Activated CD4-positive, alpha-beta T cell treated with anti-CD3 and anti-CD28 coated beads, Interleukin-2, amount 50 U/mL, for 1 hour (primary cell): ENCODE measurements at regions not wholly inside any gene's neighbourhood (a gene's known extent, or its start where the extent isn't known, plus 50 kb on each side); places are given as distances from the start of the nearest gene placed in this dataset.

ENCODE experiments used
- DNase-seq: peaks from one replicate; pipeline ENCODE4 v3.0.0-alpha.2; 2020

GRCh38 chr21:28781602-28782276 is 210.9 kb downstream of the LTN1 start:
- DNase-seq = no peak

GRCh38 chr21:28779914-28780313 is 212.8 kb downstream of the LTN1 start:
- no peak for DNase-seq

- no peak for DNase-seq
Observed at GRCh38 chr21:28776251-28776650, 216.4 kb downstream of the LTN1 start.

GRCh38 chr21:28775071-28775470 is 217.6 kb downstream of the LTN1 start:
- no peak for DNase-seq

GRCh38 chr21:28773036-28773435 is 219.6 kb downstream of the LTN1 start:
- DNase-seq = no peak

GRCh38 chr21:28771790-28772501 is 220.7 kb downstream of the LTN1 start:
- DNase-seq = no peak

GRCh38 chr21:28770867-28771661 is 221.6 kb downstream of the LTN1 start:
- no peak for DNase-seq

GRCh38 chr21:28769683-28770082 is 223.0 kb downstream of the LTN1 start:
- DNase-seq = no peak

GRCh38 chr21:28768753-28769152 is 223.9 kb downstream of the LTN1 start:
- no peak for DNase-seq

GRCh38 chr21:28767523-28767922 is 225.2 kb downstream of the LTN1 start:
- no peak for DNase-seq

GRCh38 chr21:28763809-28764418 is 228.8 kb downstream of the LTN1 start:
- no peak for DNase-seq

GRCh38 chr21:28762357-28762735 is 230.3 kb downstream of the LTN1 start:
- DNase-seq = no peak

- DNase-seq = no peak
Observed at GRCh38 chr21:28761674-28762356, 230.9 kb downstream of the LTN1 start.

GRCh38 chr21:28758883-28759242 is 233.8 kb downstream of the LTN1 start:
- DNase-seq = no peak

GRCh38 chr21:28758042-28758882 is 234.4 kb downstream of the LTN1 start:
- no peak for DNase-seq

- no peak for DNase-seq
Observed at GRCh38 chr21:28754862-28755261, 237.8 kb downstream of the LTN1 start.

GRCh38 chr21:28754127-28754611 is 238.5 kb downstream of the LTN1 start:
- no peak for DNase-seq

- DNase-seq = no peak
Observed at GRCh38 chr21:28752131-28752530, 240.5 kb downstream of the LTN1 start.

GRCh38 chr21:28751176-28751575 is 241.5 kb downstream of the LTN1 start:
- no peak for DNase-seq

GRCh38 chr21:28750565-28750964 is 242.1 kb downstream of the LTN1 start:
- DNase-seq = no peak

GRCh38 chr21:28749536-28749935 is 243.1 kb downstream of the LTN1 start:
- no peak for DNase-seq

GRCh38 chr21:28747464-28747863 is 245.2 kb downstream of the LTN1 start:
- DNase-seq = no peak
